MM.1S (cell line): ENCODE measurements at regions not wholly inside any gene's neighbourhood (a gene's known extent, or its start where the extent isn't known, plus 50 kb on each side); places are given as distances from the start of the nearest gene placed in this dataset.

Experiments used
- CTCF ChIP-seq: fragments of 300-600 bp; sonication (generic); IDR thresholded peaks from 2 replicates; pipeline ENCODE4 v1.5.1; 2016; ENCODE audit warnings: antibody characterized with exemption, low read length, mixed read lengths
- EZH2phosphoT487 ChIP-seq: fragments of 300-600 bp; sonication (generic); IDR thresholded peaks from 2 replicates; pipeline ENCODE4 v1.6.1; 2018; ENCODE audit warnings: antibody characterized with exemption, low read length

- TF ChIP-seq CTCF (no peak), EZH2phosphoT487 (no peak)
Observed at GRCh38 chr16:80046261-80046660, 445.7 kb upstream of the MAF start.
